LNCaP clone FGC (cell line): ENCODE measurements at regions not wholly inside any gene's neighbourhood (a gene's known extent, or its start where the extent isn't known, plus 50 kb on each side); places are given as distances from the start of the nearest gene placed in this dataset.

Experiments
- DNase-seq: peaks from one replicate; pipeline ENCODE4 v3.0.0-alpha.2; 2011; ENCODE audit warnings: low read depth
- H3K4me3 ChIP-seq: 2 replicates; pipeline ENCODE4 v1.5.1; 2011; ENCODE audit warnings: mild to moderate bottlenecking, low read depth, low read length, control low read depth
- TF ChIP-seq, protein P1 (sequence below): IDR thresholded peaks from 2 replicates; pipeline ENCODE4 v1.5.1; 2012; ENCODE audit warnings: mild to moderate bottlenecking; ENCODE audit not compliant: control insufficient read depth, insufficient read depth; ENCODE audit errors: extremely low read depth

DNA sequence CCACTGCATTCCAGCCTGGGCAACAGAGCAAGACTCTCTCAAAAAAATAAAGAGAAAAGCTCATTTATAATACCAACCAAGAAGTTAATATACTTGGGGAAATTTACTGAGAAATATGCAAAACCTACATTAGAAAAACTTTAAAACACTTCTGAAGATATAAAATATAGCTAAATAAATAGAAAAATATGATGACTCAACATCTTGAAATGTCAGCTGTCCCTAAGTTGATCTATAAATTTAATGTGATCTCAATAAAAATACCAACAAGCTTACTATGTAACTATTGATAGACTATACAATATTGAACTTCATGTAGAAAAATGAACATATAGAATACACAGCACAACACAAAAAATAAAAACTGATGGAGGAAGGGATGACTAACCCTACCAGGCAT is 87.5 kb upstream of the INTU start:
- TF ChIP-seq, protein P1, sequence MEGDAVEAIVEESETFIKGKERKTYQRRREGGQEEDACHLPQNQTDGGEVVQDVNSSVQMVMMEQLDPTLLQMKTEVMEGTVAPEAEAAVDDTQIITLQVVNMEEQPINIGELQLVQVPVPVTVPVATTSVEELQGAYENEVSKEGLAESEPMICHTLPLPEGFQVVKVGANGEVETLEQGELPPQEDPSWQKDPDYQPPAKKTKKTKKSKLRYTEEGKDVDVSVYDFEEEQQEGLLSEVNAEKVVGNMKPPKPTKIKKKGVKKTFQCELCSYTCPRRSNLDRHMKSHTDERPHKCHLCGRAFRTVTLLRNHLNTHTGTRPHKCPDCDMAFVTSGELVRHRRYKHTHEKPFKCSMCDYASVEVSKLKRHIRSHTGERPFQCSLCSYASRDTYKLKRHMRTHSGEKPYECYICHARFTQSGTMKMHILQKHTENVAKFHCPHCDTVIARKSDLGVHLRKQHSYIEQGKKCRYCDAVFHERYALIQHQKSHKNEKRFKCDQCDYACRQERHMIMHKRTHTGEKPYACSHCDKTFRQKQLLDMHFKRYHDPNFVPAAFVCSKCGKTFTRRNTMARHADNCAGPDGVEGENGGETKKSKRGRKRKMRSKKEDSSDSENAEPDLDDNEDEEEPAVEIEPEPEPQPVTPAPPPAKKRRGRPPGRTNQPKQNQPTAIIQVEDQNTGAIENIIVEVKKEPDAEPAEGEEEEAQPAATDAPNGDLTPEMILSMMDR: no peak
- DNase-seq: no peak
- no peak overlapping the region for H3K4me3 ChIP-seq

DNA sequence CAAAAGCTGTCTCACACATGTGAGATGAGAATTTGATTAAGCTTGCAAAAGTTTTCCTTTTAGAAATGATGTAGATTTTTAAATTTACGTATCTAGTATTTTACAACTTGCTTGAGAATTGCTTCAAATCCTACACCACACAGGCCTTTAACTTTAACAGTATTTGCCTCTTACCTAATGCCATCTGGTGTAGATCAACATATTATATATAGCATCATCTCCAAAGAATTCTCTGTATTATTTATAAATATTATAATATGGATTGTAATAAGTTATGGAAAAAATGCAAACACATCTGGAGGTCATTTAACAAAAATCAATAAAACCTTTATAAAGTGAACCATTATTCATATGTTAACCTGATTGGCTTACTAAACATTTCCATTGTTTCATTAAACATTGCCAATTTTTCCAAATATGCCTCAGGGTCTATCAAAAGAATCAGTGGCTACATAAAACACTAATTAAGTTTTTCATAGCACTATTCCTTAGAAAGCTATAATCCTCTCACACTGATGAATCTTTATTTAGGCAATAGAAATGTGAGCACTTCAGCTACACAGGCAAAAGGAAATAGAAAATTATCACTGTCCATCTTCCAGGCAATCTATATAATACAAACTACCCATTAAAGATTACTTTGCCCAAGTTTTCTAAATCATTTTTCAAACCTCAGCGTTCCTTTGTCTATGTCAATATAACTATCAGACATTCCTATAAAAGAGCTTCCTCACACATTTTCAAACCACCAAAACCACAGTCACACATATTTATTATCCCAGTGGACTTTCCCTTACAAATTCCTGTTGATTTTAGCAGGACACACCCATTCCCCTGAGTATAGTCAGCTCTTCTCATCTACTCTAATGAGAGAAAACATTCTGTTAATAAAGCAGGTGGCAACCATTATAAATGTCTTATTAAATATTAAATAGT is 83.5 kb upstream of the INTU start:
- TF ChIP-seq, protein P1: no peak
- no peak overlapping the region for H3K4me3 ChIP-seq
- no peak for DNase-seq

DNA sequence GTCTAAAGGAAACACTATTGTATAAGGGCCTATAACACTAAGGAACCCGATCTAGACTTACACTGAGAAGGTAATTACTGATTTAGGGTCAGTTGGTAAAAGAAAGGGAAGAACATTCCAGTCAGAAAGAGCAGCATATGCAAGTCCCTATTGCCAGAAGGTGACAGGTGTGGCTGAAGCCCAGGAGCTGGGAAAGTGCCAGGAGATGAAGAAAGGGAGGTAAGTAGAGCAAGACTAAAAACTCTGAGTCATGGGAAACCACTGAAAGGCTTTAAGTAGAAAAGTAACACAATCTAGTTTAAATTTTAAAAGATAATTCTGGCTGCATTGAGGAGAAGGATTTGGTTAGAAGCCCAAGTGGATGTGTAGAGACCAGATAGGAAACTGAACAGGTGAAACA is 77.7 kb upstream of the INTU start:
- TF ChIP-seq, protein P1: no peak
- no peak for DNase-seq
- H3K4me3 ChIP-seq: no peak overlapping the region

DNA sequence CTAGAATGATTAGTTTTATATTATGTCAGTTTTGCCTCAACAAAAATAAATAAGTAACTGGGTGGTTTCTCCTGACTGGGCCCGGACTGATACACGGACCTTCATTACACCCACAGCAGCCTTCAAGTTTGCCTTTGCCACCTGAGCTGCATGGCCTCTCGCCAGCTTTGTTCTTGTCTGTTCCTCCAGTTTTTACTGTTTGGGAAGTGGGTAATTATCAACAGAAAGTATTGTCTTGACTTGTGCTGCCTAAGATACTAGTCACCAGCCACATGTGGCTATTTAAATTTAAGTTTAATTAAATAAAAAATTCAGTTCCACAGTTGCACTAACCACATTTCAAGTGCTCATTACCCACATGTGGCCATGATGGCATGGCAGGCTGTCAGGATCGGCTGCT is 74.7 kb upstream of the INTU start:
- TF ChIP-seq, protein P1: no peak
- no peak overlapping the region for H3K4me3 ChIP-seq
- no peak for DNase-seq

DNA sequence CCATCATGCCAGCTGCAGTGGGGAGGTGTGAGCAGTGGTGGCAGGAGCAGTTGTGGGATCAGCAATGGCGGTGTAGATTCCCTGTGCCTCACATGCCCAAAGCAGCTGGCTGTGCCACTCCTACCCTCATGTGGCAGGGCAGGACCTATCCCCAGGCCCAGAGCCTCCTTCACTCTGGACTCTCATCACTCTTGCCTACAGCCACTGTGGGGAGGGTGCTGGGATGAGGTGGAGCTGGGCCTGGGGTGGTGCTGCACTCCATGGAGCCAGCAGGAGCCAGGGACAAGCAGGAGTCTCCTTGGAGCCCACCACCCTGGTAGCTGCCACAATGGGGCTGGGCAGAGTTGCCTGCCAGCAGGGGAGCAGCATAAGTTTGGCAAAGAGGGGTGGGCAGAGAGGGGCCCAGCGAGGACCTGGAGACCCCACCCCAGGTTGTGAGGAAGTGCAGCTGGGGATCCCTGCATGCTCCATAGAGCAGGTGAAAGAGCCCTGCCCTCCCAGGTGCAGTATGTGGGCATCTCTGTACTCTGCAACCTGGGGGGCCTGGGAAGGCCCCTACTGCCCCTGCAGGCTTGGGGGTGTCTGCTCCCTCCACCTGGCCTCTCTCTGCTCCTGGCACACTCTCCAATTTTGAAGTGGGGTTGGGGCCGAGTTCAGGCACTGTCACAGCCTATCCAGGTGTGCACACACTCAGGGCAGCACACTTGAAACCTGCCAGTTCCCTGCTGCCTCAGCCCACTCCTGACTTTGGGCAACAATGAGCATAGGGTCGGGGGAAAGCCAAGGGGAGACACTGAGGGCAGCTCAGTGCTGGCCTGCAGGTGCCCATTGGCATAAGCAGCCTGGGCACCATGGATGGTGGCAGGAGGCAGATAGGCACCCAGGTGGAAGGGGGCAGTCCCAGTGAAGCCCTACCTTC is 74.0 kb upstream of the INTU start:
- TF ChIP-seq, protein P1: no peak
- no peak for DNase-seq

DNA sequence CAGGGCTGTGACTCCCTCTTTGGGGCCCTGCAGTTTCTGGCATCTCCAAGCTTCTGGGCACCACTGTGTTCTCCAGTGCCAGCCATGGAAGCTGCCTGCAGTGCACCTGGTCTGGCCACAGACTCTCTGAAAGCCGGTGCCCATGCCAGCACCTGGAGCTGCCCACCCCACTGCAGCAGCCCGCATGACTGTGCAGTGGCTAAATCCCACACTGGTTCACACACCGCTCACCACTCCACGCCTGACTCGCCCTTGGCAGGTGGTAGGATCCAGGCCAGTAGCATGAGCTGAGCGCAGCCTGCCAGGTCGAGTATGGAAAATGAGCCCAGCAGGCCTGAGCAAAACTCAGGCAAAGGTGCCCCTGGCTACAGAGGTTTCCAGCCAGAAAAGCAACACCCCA is 72.8 kb upstream of the INTU start:
- no peak for DNase-seq
- TF ChIP-seq, protein P1: no peak
- no peak overlapping the region for H3K4me3 ChIP-seq

More for the DNA sequence above, 74.0 kb upstream of the INTU start:
- H3K4me3 ChIP-seq: no peak overlapping the region
